Endothelial cell of umbilical vein (primary cell): ENCODE measurements at regions not wholly inside any gene's neighbourhood (a gene's known extent, or its start where the extent isn't known, plus 50 kb on each side); places are given as distances from the start of the nearest gene placed in this dataset.

ENCODE experiments used
- BruUV-seq: library from RNA; stranded (reverse); fragments of 400-500 nt; replicated peaks from 2 replicates; lab custom pipeline; 2021; lab: Mats Ljungman, UMichigan
- CTCF ChIA-PET: fragments of 300-600, 350-600 bp; sonication (Branson Sonifier 250); formaldehyde crosslinking; loops from one replicate; lab custom pipeline; 2021; ENCODE audit warnings: antibody characterized with exemption, inconsistent platforms; lab: Charles Lee
- POLR2A ChIA-PET: fragments of 300-600, 350-600 bp; sonication (Branson Sonifier 250); formaldehyde crosslinking; loops from one replicate; lab custom pipeline; 2021; ENCODE audit warnings: antibody characterized with exemption, inconsistent platforms; lab: Charles Lee
- DNase-seq: peaks from one replicate; pipeline ENCODE4 v3.0.0-alpha.2; 2011; ENCODE audit warnings: low read depth, low spot score
- FAIRE-seq: peaks from 2 replicates; lab custom pipeline; 2011; peaks lifted over from hg19 to GRCh38; lab: Jason Lieb, UNC
- H2AFZ ChIP-seq: 2 replicates; pipeline ENCODE4 v1.6.0; 2012; ENCODE audit warnings: low read depth, low read length, control low read depth, inconsistent platforms
- H3K27ac ChIP-seq: 2 replicates; pipeline ENCODE4 v1.5.1; 2011; ENCODE audit warnings: low read depth, mild to moderate bottlenecking, control low read depth, low read length, moderate library complexity; ENCODE audit not compliant: insufficient read depth
- H3K27me3 ChIP-seq, 2 experiments: 2 replicates each; pipeline versions ENCODE4 v1.6.0 to v1.6.1; 2011; ENCODE audit warnings: low read length in 2 of 2, mixed read lengths in 1 of 2; ENCODE audit not compliant: control insufficient read depth in 2 of 2, insufficient read depth in 2 of 2
- H3K36me3 ChIP-seq, 2 experiments: 2 replicates in 1 of 2; 3 replicates in 1 of 2; pipeline ENCODE4 v1.5.1; 2011; ENCODE audit warnings: low read length in 2 of 2, mild to moderate bottlenecking in 1 of 2, moderate library complexity in 1 of 2; ENCODE audit not compliant: control insufficient read depth in 2 of 2, insufficient read depth in 2 of 2; ENCODE audit errors: extremely low read depth in 1 of 2
- H3K4me1 ChIP-seq: 3 replicates; pipeline ENCODE4 v1.5.1; 2011; ENCODE audit warnings: mild to moderate bottlenecking, low read length; ENCODE audit not compliant: control insufficient read depth, insufficient read depth; ENCODE audit errors: extremely low read depth
- H3K4me2 ChIP-seq: 2 replicates; pipeline ENCODE4 v1.6.1; 2011; ENCODE audit warnings: low read length, control low read depth, mixed read lengths; ENCODE audit not compliant: insufficient read depth
- H3K4me3 ChIP-seq, 3 experiments: fragments of 200-600 bp in 1 of 3; sonication (generic), shearing (Covaris generic) in 1 of 3; replicated peaks in 1 of 3; 2 replicates each; pipeline ENCODE4 v1.5.1; 2011 to 2016; ENCODE audit warnings: control low read depth in 3 of 3, low read length in 3 of 3, mild to moderate bottlenecking in 2 of 3, inconsistent platforms in 1 of 3, low read depth in 1 of 3, moderate library complexity in 1 of 3; ENCODE audit not compliant: insufficient read depth in 1 of 3
- H3K79me2 ChIP-seq: 2 replicates; pipeline ENCODE4 v1.6.0; 2012; ENCODE audit warnings: low read length, inconsistent platforms; ENCODE audit not compliant: control insufficient read depth, insufficient read depth
- H3K9ac ChIP-seq: replicated peaks from 2 replicates; pipeline ENCODE3; 2011; ENCODE audit warnings: low read length, control low read depth; ENCODE audit not compliant: insufficient read depth; ENCODE audit errors: extremely low read depth
- H3K9me1 ChIP-seq: replicated peaks from 3 replicates; pipeline ENCODE4 v1.6.0; 2011; ENCODE audit warnings: mild to moderate bottlenecking, low read length; ENCODE audit not compliant: control insufficient read depth, insufficient read depth; ENCODE audit errors: extremely low read depth
- H3K9me3 ChIP-seq: replicated peaks from 2 replicates; pipeline ENCODE4 v1.5.1; 2012; ENCODE audit warnings: low read length, inconsistent platforms; ENCODE audit not compliant: control insufficient read depth, insufficient read depth
- H4K20me1 ChIP-seq: replicated peaks from 2 replicates; pipeline ENCODE3; 2011; ENCODE audit warnings: mild to moderate bottlenecking, low read length; ENCODE audit not compliant: control insufficient read depth, insufficient read depth; ENCODE audit errors: extremely low read depth
- CTCF ChIP-seq, 2 donors: IDR thresholded peaks; 1 replicate in 1 of 2; 2 replicates in 1 of 2; pipeline ENCODE4 v1.5.1; 2011; ENCODE audit warnings: low read length in 2 of 2, mild to moderate bottlenecking in 2 of 2, moderate library complexity in 2 of 2, control low read depth in 1 of 2, inconsistent platforms in 1 of 2, low read depth in 1 of 2; ENCODE audit not compliant: insufficient read depth in 1 of 2; ENCODE audit errors: extremely low read depth in 1 of 2
- EZH2 ChIP-seq: IDR thresholded peaks from 2 replicates; pipeline ENCODE4 v1.6.1; 2012; ENCODE audit warnings: borderline replicate concordance, low read depth, mild to moderate bottlenecking, moderate library complexity, low read length, inconsistent platforms; ENCODE audit not compliant: severe bottlenecking
- FOS ChIP-seq: IDR thresholded peaks from 2 replicates; pipeline ENCODE4 v1.6.1; 2011; ENCODE audit warnings: mild to moderate bottlenecking, low read length, moderate library complexity, borderline replicate concordance; ENCODE audit not compliant: insufficient read depth
- GATA2 ChIP-seq: IDR thresholded peaks from 2 replicates; pipeline ENCODE4 v1.7.0; 2011; ENCODE audit warnings: low read depth, mild to moderate bottlenecking, moderate library complexity, mixed read lengths, low read length; ENCODE audit not compliant: insufficient read length, insufficient read depth
- JUN ChIP-seq: IDR thresholded peaks from 2 replicates; pipeline ENCODE4 v1.6.1; 2011; ENCODE audit warnings: borderline replicate concordance, low read depth; ENCODE audit not compliant: insufficient read length, insufficient read depth
- MAX ChIP-seq: IDR thresholded peaks from 2 replicates; pipeline ENCODE4 v1.6.1; 2011; ENCODE audit not compliant: insufficient read depth, insufficient read length
- MYC ChIP-seq: IDR thresholded peaks from one replicate; pipeline ENCODE4 v1.6.1; 2011; ENCODE audit warnings: mild to moderate bottlenecking, low read depth, low read length
- POLR2A ChIP-seq: IDR thresholded peaks from 2 replicates; pipeline ENCODE4 v1.6.1; 2012; ENCODE audit warnings: low read depth, mild to moderate bottlenecking, control low read depth, low read length
- dilution Hi-C: fragments of 300-500 bp; cut with MboI; formaldehyde crosslinking; loops from one replicate; pipeline ENCODE4 v1.15.0; 2019; ENCODE audit warnings: low sequenced_read_pairs; ENCODE audit not compliant: extremely low pct_ligation_motif_present
- intact Hi-C: fragments of 100-400 bp; cut with micrococcal nuclease; formaldehyde crosslinking; loops from one replicate; pipeline ENCODE4 v1.10.0; 2022

- Histone ChIP-seq H3K4me3 (no peak overlapping the region), H4K20me1 (no peaks in the 10 kb centered on the region), H3K36me3 (no peaks in the 10 kb centered on the region), H3K9ac (no peak overlapping the region), H3K27me3 (no peaks in the 10 kb centered on the region), H3K4me1 (no peaks in the 10 kb centered on the region), H3K9me3 (no peaks in the 10 kb centered on the region), H3K9me1 (no peaks in the 10 kb centered on the region), H2AFZ (no peak overlapping the region), H3K4me2 (no peak overlapping the region), H3K27ac (no peak overlapping the region), H3K79me2 (no peaks in the 10 kb centered on the region)
- dilution Hi-C loops (no loop called here), intact Hi-C loops (no loop called here)
- ChIA-PET CTCF (no interaction called here), POLR2A (no interaction called here)
- no TSS peak for BruUV-seq
- FAIRE-seq (no peak), DNase-seq (no peak)
- no peak for TF ChIP-seq GATA2
Observed at GRCh38 chrX:6857749-6858148, 289.8 kb upstream of the STS start.

- dilution Hi-C loops (no loop called here), intact Hi-C loops (no loop called here)
- Histone ChIP-seq H3K4me1 (no peaks in the 10 kb centered on the region), H4K20me1 (no peaks in the 10 kb centered on the region), H3K9me1 (no peaks in the 10 kb centered on the region), H3K27me3 (no peaks in the 10 kb centered on the region), H3K9ac (no peak overlapping the region), H3K4me2 (no peak overlapping the region), H3K4me3 (no peak overlapping the region), H3K79me2 (no peaks in the 10 kb centered on the region), H3K9me3 (no peaks in the 10 kb centered on the region), H3K36me3 (no peaks in the 10 kb centered on the region), H3K27ac (no peak overlapping the region), H2AFZ (no peak overlapping the region)
- ChIA-PET CTCF (no interaction called here), POLR2A (no interaction called here)
- DNase-seq (no peak), FAIRE-seq (no peak)
- no TSS peak for BruUV-seq
- TF ChIP-seq JUN: no peak
- no peak for TF ChIP-seq FOS
- no peak for TF ChIP-seq MAX
- TF ChIP-seq CTCF (IDR thresholded peaks at IDR 0.05; ENCODE audit: extremely low read depth in 1 of 2, insufficient read depth in 1 of 2, low read depth in 1 of 2, low read length in 2 of 2): no peak
- no peak for TF ChIP-seq POLR2A
- TF ChIP-seq GATA2: no peak
- no peak for TF ChIP-seq MYC
- no peak for TF ChIP-seq EZH2
Observed at GRCh38 chrX:6856471-6856870, 291.0 kb upstream of the STS start.
